Nephron (organoid): ENCODE measurements at regions not wholly inside any gene's neighbourhood (a gene's known extent, or its start where the extent isn't known, plus 50 kb on each side); places are given as distances from the start of the nearest gene placed in this dataset.
A peak's percentile ranks its signal among the peaks of the same experiment; 100 is the strongest.

Experiments used
- H3K27ac Mint-ChIP-seq, 3 experiments: 2 replicates each; pipeline ENCODE4 v1.8.0; 2020; ENCODE audit warnings: mixed read lengths in 3 of 3, mild to moderate bottlenecking in 2 of 3, moderate library complexity in 1 of 3
- H3K27me3 Mint-ChIP-seq: 2 replicates; pipeline ENCODE4 v1.8.0; 2021; ENCODE audit warnings: low read depth, mild to moderate bottlenecking, moderate library complexity, mixed read lengths
- H3K36me3 Mint-ChIP-seq: 2 replicates; pipeline ENCODE4 v1.8.0; 2020; ENCODE audit warnings: low read depth, mixed read lengths
- H3K4me1 Mint-ChIP-seq: 2 replicates; pipeline ENCODE4 v1.8.0; 2020; ENCODE audit warnings: mixed read lengths
- H3K4me3 Mint-ChIP-seq, 3 experiments: 2 replicates each; pipeline ENCODE4 v1.8.0; 2020; ENCODE audit warnings: mild to moderate bottlenecking in 3 of 3, mixed read lengths in 3 of 3, moderate library complexity in 2 of 3
- H3K9me3 Mint-ChIP-seq: 2 replicates; pipeline ENCODE4 v1.8.0; 2020; ENCODE audit warnings: mixed read lengths
- CTCF ChIP-seq, 3 experiments: fragments of 200-600 bp; sonication (generic); IDR thresholded peaks; one replicate each; pipeline ENCODE4 v1.5.0; 2021; ENCODE audit warnings: antibody characterized with exemption in 3 of 3; ENCODE audit not compliant: unreplicated experiment in 3 of 3

- peaks cover 13% of the 10 kb centered on the region for H3K9me3 Mint-ChIP-seq
- no peaks in the 10 kb centered on the region for H3K4me1 Mint-ChIP-seq
- peaks cover 12% of the 10 kb centered on the region for H3K27me3 Mint-ChIP-seq
- no peak overlapping the region for H3K4me3 Mint-ChIP-seq
- H3K36me3 Mint-ChIP-seq = no peaks in the 10 kb centered on the region
- TF ChIP-seq CTCF (IDR thresholded peaks at IDR 0.05; ENCODE audit: unreplicated experiment in 3 of 3) = no peak
- no peak overlapping the region for H3K27ac Mint-ChIP-seq
Observed at GRCh38 chr7:3244241-3244814, 56.7 kb upstream of the SDK1 start.

GRCh38 chr7:3245077-3245476 is 56.0 kb upstream of the SDK1 start:
- peaks cover 12% of the 10 kb centered on the region for H3K27me3 Mint-ChIP-seq
- no peak for TF ChIP-seq CTCF (IDR thresholded peaks at IDR 0.05; ENCODE audit: unreplicated experiment in 3 of 3)
- no peak overlapping the region for H3K27ac Mint-ChIP-seq
- H3K4me1 Mint-ChIP-seq = no peaks in the 10 kb centered on the region
- no peak overlapping the region for H3K4me3 Mint-ChIP-seq
- H3K36me3 Mint-ChIP-seq = no peaks in the 10 kb centered on the region
- peaks cover 13% of the 10 kb centered on the region for H3K9me3 Mint-ChIP-seq

- peaks cover 12% of the 10 kb centered on the region for H3K27me3 Mint-ChIP-seq
- H3K27ac Mint-ChIP-seq = no peak overlapping the region
- H3K36me3 Mint-ChIP-seq = no peaks in the 10 kb centered on the region
- no peak for TF ChIP-seq CTCF (IDR thresholded peaks at IDR 0.05; ENCODE audit: unreplicated experiment in 3 of 3)
- peaks cover 2% of the 10 kb centered on the region for H3K4me1 Mint-ChIP-seq
- H3K4me3 Mint-ChIP-seq = no peak overlapping the region
- peaks cover 13% of the 10 kb centered on the region for H3K9me3 Mint-ChIP-seq
Observed at GRCh38 chr7:3245721-3246120, 55.3 kb upstream of the SDK1 start.

- Mint-ChIP-seq H3K4me1 (peaks cover 5% of the 10 kb centered on the region), H3K36me3 (no peaks in the 10 kb centered on the region), H3K27ac (no peak overlapping the region), H3K9me3 (peaks cover 13% of the 10 kb centered on the region), H3K27me3 (peaks cover 12% of the 10 kb centered on the region), H3K4me3 (no peak overlapping the region)
- TF ChIP-seq CTCF (IDR thresholded peaks at IDR 0.05; ENCODE audit: unreplicated experiment in 3 of 3) = no peak
Observed at GRCh38 chr7:3246127-3246526, 54.9 kb upstream of the SDK1 start.

- Mint-ChIP-seq H3K4me1 (peaks cover 5% of the 10 kb centered on the region), H3K27ac (no peak overlapping the region), H3K4me3 (no peak overlapping the region), H3K27me3 (peaks cover 12% of the 10 kb centered on the region), H3K9me3 (peaks cover 13% of the 10 kb centered on the region), H3K36me3 (no peaks in the 10 kb centered on the region)
- no peak for TF ChIP-seq CTCF (IDR thresholded peaks at IDR 0.05; ENCODE audit: unreplicated experiment in 3 of 3)
Observed at GRCh38 chr7:3246651-3247050, 54.4 kb upstream of the SDK1 start.

- Mint-ChIP-seq H3K27ac (peak overlapping the region; percentile 8 to 65 (median 18)), H3K36me3 (no peaks in the 10 kb centered on the region), H3K4me3 (no peak overlapping the region), H3K4me1 (peaks cover 5% of the 10 kb centered on the region), H3K9me3 (peaks cover 11% of the 10 kb centered on the region), H3K27me3 (peaks cover 5% of the 10 kb centered on the region)
- TF ChIP-seq CTCF (IDR thresholded peaks at IDR 0.05; ENCODE audit: unreplicated experiment in 3 of 3) = no peak
Observed at GRCh38 chr7:3250725-3251124, 50.3 kb upstream of the SDK1 start.
